Neural cell (in vitro differentiated cells): ENCODE measurements at regions not wholly inside any gene's neighbourhood (a gene's known extent, or its start where the extent isn't known, plus 50 kb on each side); places are given as distances from the start of the nearest gene placed in this dataset.

ENCODE experiments used
- CTCF ChIP-seq: fragments of 450-650 bp; IDR thresholded peaks from 2 replicates; pipeline ENCODE4 v1.5.1; 2014; ENCODE audit warnings: antibody characterized with exemption, mild to moderate bottlenecking, moderate library complexity; ENCODE audit not compliant: poor library complexity, severe bottlenecking
- EP300 ChIP-seq: fragments of 450-650 bp; conservative IDR thresholded peaks from 2 replicates; pipeline ENCODE4 v1.6.1; 2014; ENCODE audit warnings: antibody characterized with exemption, mild to moderate bottlenecking, moderate library complexity; ENCODE audit not compliant: poor library complexity, severe bottlenecking
- EZH2 ChIP-seq: fragments of 200-600, 300-800 bp; shearing (Covaris generic), sonication (generic); IDR thresholded peaks from 2 replicates; pipeline ENCODE4 v1.6.1; 2014; ENCODE audit warnings: antibody characterized with exemption, low read length, borderline replicate concordance, mild to moderate bottlenecking; ENCODE audit not compliant: insufficient read depth, poor library complexity, severe bottlenecking
- MXI1 ChIP-seq: fragments of 450-650 bp; conservative IDR thresholded peaks from 2 replicates; pipeline ENCODE4 v1.6.1; 2014; ENCODE audit warnings: antibody characterized with exemption, mild to moderate bottlenecking; ENCODE audit not compliant: poor library complexity, severe bottlenecking
- POLR2AphosphoS5 ChIP-seq: IDR thresholded peaks from 2 replicates; pipeline ENCODE4 v1.6.1; 2012
- RAD21 ChIP-seq: fragments of 450-650 bp; conservative IDR thresholded peaks from 2 replicates; pipeline ENCODE4 v1.6.1; 2014; ENCODE audit warnings: antibody characterized with exemption, mild to moderate bottlenecking, moderate library complexity
- TAF1 ChIP-seq: IDR thresholded peaks from 2 replicates; pipeline ENCODE4 v1.6.1; 2012; ENCODE audit warnings: low read depth
- TF ChIP-seq, protein P1 (sequence below): IDR thresholded peaks from 2 replicates; pipeline ENCODE4 v1.6.1; 2012; ENCODE audit warnings: borderline replicate concordance

DNA sequence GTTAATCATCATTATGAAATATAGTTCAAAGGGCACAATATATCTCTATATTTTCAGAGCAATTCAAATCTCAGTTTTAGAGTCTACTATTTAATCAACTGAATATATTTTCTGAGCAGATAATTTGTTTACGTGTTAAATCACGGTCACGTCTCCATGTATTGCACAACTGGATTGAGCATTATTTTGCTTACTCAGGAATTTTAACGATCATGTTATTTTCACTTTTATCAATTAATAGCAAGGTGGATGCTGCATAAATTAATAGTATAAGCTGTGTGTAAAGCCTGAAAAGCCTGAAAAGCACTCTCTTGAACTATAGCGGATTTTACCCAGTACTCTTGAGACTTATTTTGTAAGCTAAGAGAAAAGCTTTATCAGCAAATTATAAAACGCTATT lies 374.9 kb downstream of the MAGEB5 start:
- TF ChIP-seq CTCF, result no peak
- TF ChIP-seq RAD21, result no peak
- TF ChIP-seq POLR2AphosphoS5, result no peak
- no peak for TF ChIP-seq EZH2
- TF ChIP-seq EP300, result no peak
- no peak for TF ChIP-seq MXI1
- no peak for TF ChIP-seq TAF1
- TF ChIP-seq, protein P1, sequence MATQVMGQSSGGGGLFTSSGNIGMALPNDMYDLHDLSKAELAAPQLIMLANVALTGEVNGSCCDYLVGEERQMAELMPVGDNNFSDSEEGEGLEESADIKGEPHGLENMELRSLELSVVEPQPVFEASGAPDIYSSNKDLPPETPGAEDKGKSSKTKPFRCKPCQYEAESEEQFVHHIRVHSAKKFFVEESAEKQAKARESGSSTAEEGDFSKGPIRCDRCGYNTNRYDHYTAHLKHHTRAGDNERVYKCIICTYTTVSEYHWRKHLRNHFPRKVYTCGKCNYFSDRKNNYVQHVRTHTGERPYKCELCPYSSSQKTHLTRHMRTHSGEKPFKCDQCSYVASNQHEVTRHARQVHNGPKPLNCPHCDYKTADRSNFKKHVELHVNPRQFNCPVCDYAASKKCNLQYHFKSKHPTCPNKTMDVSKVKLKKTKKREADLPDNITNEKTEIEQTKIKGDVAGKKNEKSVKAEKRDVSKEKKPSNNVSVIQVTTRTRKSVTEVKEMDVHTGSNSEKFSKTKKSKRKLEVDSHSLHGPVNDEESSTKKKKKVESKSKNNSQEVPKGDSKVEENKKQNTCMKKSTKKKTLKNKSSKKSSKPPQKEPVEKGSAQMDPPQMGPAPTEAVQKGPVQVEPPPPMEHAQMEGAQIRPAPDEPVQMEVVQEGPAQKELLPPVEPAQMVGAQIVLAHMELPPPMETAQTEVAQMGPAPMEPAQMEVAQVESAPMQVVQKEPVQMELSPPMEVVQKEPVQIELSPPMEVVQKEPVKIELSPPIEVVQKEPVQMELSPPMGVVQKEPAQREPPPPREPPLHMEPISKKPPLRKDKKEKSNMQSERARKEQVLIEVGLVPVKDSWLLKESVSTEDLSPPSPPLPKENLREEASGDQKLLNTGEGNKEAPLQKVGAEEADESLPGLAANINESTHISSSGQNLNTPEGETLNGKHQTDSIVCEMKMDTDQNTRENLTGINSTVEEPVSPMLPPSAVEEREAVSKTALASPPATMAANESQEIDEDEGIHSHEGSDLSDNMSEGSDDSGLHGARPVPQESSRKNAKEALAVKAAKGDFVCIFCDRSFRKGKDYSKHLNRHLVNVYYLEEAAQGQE, result no peak
